ENCODE measurements at regions not wholly inside any gene's neighbourhood (a gene's known extent, or its start where the extent isn't known, plus 50 kb on each side); places are given as distances from the start of the nearest gene placed in this dataset.

- TF ChIP-seq CTCF (IDR thresholded peaks at IDR 0.05) (no peak), POLR2A (IDR thresholded peaks at IDR 0.05) (no peak)
Measured at GRCh38 chr5:71960195-71960594, 147.1 kb upstream of the MAP1B start.

Measured in thyroid gland (tissue), 4 donors.